ENCODE measurements at regions not wholly inside any gene's neighbourhood (a gene's known extent, or its start where the extent isn't known, plus 50 kb on each side); places are given as distances from the start of the nearest gene placed in this dataset.

GRCh38 chrX:125673758-125674157 lies 354.1 kb downstream of the TEX13C start:
- no peak for TF ChIP-seq CTCF (IDR thresholded peaks at IDR 0.05)
- no peak for TF ChIP-seq POLR2A (IDR thresholded peaks at IDR 0.05)
- TF ChIP-seq POLR2AphosphoS5 (IDR thresholded peaks at IDR 0.05): no peak
- TF ChIP-seq EP300 (IDR thresholded peaks at IDR 0.05): no peak
